H1 (cell line): ENCODE measurements at regions not wholly inside any gene's neighbourhood (a gene's known extent, or its start where the extent isn't known, plus 50 kb on each side); places are given as distances from the start of the nearest gene placed in this dataset.

ENCODE experiments used
- TF ChIP-seq, protein P1 (sequence below), 3 experiments: IDR thresholded peaks; 1 replicate in 2 of 3; 2 replicates in 1 of 3; pipeline versions ENCODE4 v1.5.1 to v1.6.1; 2011; ENCODE audit warnings: low read length in 3 of 3, mild to moderate bottlenecking in 3 of 3, inconsistent platforms in 2 of 3, low read depth in 1 of 3, moderate library complexity in 1 of 3; ENCODE audit not compliant: insufficient read depth in 1 of 3; ENCODE audit errors: control extremely low read depth in 1 of 3

GRCh38 chr2:183597841-183598240 is 473.6 kb downstream of the NUP35 start (continued):
- TF ChIP-seq, protein P1, sequence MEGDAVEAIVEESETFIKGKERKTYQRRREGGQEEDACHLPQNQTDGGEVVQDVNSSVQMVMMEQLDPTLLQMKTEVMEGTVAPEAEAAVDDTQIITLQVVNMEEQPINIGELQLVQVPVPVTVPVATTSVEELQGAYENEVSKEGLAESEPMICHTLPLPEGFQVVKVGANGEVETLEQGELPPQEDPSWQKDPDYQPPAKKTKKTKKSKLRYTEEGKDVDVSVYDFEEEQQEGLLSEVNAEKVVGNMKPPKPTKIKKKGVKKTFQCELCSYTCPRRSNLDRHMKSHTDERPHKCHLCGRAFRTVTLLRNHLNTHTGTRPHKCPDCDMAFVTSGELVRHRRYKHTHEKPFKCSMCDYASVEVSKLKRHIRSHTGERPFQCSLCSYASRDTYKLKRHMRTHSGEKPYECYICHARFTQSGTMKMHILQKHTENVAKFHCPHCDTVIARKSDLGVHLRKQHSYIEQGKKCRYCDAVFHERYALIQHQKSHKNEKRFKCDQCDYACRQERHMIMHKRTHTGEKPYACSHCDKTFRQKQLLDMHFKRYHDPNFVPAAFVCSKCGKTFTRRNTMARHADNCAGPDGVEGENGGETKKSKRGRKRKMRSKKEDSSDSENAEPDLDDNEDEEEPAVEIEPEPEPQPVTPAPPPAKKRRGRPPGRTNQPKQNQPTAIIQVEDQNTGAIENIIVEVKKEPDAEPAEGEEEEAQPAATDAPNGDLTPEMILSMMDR (IDR thresholded peaks at IDR 0.05; ENCODE audit: control extremely low read depth in 1 of 3, insufficient read depth in 1 of 3, low read depth in 1 of 3, low read length in 3 of 3) = no peak
